Stimulated activated CD8-positive, alpha-beta memory T cell treated with anti-CD3 and anti-CD28 coated beads, Interleukin-2, amount 100 ng/mL, for 1 hour (primary cell): ENCODE measurements at regions not wholly inside any gene's neighbourhood (a gene's known extent, or its start where the extent isn't known, plus 50 kb on each side); places are given as distances from the start of the nearest gene placed in this dataset.

Experiments
- DNase-seq, 2 donors: peaks; one replicate each; pipeline ENCODE4 v3.0.0-alpha.2; 2020; ENCODE audit warnings: low read depth in 2 of 2

GRCh38 chr1:244196571-244197285, 145.6 kb downstream of the ZBTB18 start:
- DNase-seq, result no peak

GRCh38 chr1:244197851-244198375, 146.8 kb downstream of the ZBTB18 start:
- DNase-seq, result no peak

DNA sequence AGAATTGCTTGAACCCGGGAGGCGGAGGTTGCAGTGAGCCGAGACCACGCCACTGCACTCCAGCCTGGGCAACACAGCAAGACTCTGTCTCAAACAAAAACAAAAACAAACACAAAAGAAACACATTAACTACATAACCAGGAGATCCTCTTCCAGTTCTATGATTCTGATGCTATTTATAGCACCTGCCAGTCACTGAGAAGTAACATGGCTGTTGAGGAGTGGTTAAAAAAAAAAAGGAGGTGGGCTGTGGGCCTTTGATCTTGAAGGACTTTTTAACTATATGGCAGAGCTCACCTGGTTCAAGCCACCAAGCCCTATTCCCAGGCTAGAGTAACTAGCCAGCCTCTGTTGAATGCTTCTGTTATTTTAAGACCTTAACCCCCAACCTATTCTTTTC, 148.8 kb downstream of the ZBTB18 start:
- DNase-seq, result no peak

DNA sequence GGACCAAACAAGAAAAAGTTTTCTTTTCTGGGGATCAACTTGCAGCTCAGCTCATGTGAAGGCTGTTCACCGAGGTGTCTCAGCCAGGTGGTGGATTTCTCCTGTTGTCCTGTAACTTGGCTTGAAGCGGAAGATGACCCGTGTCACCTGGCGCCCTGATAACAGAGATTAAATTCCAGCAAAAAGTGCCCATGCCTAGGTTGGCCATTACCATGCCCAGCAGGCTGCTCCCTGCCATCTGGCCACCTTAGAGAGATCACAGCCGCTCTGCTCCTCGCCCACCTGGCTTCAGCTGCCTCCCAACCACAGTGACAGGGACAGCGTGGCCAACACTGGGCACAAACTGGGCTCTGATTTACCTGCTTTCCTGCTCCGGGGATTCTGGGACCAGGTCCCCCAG, 149.5 kb downstream of the ZBTB18 start:
- no peak for DNase-seq

DNA sequence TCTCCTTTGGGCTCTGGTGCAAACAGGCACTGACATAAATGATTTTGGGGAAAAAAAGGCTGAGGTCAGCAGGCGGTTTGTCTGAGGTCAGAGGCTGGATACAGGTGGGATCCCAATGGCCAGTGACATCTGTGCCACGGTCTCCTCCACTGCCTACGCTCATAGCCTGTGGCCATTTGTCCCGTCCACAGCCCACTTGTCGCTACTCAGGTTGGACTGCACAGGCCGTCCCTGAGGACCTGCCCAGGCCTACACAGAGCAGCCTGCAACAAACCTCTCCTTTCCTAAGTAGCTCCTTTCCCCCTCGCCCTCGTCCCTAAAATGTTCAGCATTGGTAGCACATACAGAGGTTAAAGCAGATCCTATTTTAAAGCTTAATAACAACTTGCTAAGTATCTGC, 150.7 kb downstream of the ZBTB18 start:
- no peak for DNase-seq

- DNase-seq, result no peak
Measured at GRCh38 chr1:244204004-244204403, 152.9 kb downstream of the ZBTB18 start.

DNA sequence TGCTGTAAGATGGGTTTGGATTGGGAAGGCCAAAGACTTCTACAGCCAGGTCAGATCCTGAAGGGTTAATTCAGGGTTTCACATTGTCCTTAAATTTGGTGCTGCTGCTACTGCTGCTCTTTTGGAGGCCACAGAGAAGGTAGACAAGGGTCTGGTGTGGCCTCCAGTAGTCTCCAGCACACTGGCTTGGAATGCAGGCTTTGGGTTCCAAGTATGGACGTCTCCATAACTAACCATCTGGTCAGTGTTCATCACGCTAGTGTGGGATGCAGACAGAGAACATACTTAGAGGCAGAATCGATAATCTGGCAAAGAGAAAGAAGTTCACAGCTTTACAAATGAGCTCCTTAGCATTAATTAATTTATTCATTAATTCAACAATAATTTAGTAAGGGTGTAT, 154.1 kb downstream of the ZBTB18 start:
- no peak for DNase-seq

GRCh38 chr1:244205906-244206305, 154.8 kb downstream of the ZBTB18 start:
- DNase-seq, result no peak

- no peak for DNase-seq
Measured at GRCh38 chr1:244207042-244207934, 156.2 kb downstream of the ZBTB18 start.

DNA sequence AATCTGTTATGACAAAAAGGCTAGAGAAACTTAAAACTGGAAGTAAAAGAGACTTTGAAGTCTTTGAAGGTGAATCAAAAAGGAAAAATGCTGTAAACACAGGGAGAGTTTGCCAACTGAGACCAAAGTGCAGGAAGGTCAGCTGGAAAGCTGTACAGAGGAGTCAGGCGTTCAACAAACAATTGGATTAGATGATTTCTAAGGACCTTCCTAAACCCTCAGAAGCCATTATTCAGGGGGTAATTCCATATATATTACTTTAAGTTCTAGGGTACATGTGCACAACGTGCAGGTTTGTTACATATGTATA, 156.8 kb downstream of the ZBTB18 start:
- no peak for DNase-seq

GRCh38 chr1:244209955-244210354, 158.9 kb downstream of the ZBTB18 start:
- no peak for DNase-seq

DNA sequence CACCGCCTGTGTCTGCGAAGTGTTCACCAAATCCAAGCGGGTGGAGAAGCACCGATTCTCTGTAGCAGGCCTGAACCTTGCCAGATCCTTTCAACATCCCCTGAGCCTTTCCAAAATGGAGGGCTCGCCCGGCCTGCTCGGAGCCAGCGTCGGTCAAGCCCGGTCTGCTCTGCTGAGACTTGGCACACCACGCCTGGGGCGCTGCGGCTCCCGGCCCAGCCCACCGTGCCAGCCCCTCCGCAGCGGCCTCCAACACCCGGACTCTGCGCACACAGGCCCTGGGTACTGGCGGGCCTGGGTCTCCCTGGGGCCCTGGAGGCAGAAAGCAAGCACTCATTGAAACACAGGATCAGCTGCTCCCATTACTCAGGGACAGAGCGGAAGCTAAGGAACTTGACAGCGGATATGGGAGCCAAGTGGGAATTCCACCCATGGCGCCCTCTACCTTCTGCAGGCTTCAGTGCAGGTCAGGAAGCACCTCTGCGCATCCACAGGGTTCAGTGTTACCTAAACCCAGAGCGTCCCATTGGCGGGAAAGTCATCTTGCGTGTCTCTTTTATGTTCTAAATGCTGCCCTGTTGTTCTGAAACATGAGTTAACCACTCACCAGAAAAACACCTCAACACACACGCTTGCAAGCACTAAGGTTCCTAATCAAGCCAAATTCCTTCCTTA, 159.9 kb downstream of the ZBTB18 start:
- no peak for DNase-seq

- no peak for DNase-seq
Measured at GRCh38 chr1:244211559-244211944, 160.5 kb downstream of the ZBTB18 start.

GRCh38 chr1:244212219-244212618, 161.1 kb downstream of the ZBTB18 start:
- DNase-seq, result no peak

- no peak for DNase-seq
Measured at GRCh38 chr1:244212797-244213475, 161.9 kb downstream of the ZBTB18 start.

DNA sequence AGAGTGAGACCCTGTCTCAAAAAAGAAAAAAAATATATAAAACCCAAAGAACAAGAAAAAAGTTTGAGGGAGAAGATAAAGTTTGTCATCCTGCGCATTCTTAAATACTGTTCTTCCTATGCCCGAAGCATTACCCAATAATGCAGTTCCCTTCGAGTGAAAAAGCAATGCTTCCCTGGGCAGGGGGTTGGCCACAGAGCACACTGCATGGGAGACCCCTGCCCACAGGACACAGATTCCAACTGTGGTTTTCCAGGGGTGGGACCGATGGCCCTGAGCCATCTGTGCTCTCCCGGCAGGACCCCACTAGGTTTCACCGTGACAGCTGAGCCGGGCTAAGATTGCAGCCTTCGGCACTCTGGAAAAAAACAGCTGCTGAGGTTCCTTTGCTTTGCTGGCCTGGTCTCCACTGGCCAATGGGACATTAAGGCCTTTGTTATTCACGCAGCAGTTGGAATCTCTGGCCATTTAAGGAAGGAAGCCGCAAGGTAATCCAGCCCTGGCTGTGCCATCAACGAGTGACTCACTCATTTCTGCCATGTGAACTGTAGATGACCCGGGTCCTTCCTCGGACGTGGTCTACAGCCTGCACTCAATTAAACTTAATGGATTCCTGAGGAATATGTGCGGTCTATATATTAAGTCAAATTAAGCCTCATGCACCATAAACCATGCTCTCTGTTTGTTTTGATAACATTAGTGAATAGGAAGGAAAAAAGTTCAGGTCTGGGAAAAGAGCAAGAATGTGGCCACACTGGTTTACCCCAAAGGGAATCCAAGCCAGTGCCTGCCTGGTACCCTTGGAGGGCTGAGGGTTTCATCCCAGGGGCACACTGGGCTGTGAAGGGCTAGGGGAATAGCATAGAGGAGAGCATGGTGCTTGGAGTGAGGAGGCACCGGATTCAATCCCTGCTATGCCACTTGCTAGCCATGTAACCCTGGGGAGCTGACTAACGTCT, 163.2 kb downstream of the ZBTB18 start:
- DNase-seq, result no peak

GRCh38 chr1:244216836-244217235, 165.8 kb downstream of the ZBTB18 start:
- no peak for DNase-seq

DNA sequence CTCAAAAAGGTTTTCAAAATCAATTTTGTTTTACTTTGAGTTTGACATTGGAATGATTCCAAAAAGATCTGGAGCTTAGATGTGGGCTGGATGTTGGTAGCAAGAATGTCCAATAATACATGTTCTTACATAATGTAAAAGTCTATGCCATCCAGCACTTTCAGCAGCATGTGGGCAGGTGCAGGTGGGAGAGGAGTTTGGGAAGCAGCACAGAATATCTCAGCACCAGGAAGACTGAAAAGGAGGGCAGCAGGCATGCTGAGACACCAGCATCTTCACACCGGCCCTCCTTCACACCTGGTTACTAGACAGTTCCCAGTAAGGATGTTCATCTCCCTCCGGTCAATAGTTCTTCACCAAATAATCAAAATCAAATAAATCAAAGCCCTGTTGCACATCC, 166.6 kb downstream of the ZBTB18 start:
- no peak for DNase-seq

- DNase-seq, result no peak
Measured at GRCh38 chr1:244218220-244218619, 167.1 kb downstream of the ZBTB18 start.

GRCh38 chr1:244219149-244219548, 168.1 kb downstream of the ZBTB18 start:
- DNase-seq, result no peak

DNA sequence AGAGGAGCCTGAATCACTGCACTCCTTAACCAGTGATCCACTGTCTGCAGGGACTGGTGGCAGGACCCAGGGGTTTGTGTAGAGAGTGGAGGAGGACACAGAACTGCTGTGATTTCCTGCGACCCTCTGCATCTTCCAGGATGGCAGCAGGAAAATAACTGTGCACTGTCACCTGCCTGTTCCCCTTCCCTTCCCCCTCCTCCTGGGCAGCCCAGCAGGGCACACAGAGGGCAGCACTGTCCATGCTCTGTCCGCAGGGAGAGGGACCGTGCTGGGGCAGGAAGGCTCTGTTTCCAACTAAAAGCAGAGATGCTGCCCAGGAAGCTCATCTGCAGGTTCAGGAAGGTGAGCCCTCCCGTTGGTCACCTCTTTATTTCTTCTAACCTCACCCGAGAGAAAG, 168.7 kb downstream of the ZBTB18 start:
- DNase-seq, result no peak
